ENCODE measurements at regions not wholly inside any gene's neighbourhood (a gene's known extent, or its start where the extent isn't known, plus 50 kb on each side); places are given as distances from the start of the nearest gene placed in this dataset.
"Not testable (repeated sequence)": the region's sequence is repeated elsewhere in the genome, so short reads cannot be mapped to it uniquely, and the experiment has no call there.

- Histone ChIP-seq H3K4me3 (replicated peaks; ENCODE audit: insufficient read depth, low read length) (no peak overlapping the region), H3K27ac (replicated peaks) (no peak overlapping the region), H3K27me3 (ENCODE audit: insufficient read depth, poor library complexity, severe bottlenecking) (no peaks in the 10 kb centered on the region)
- DNase-seq (ENCODE audit: low read depth in 1 of 2, low spot score in 1 of 2): no peak
- TF ChIP-seq, protein P1, sequence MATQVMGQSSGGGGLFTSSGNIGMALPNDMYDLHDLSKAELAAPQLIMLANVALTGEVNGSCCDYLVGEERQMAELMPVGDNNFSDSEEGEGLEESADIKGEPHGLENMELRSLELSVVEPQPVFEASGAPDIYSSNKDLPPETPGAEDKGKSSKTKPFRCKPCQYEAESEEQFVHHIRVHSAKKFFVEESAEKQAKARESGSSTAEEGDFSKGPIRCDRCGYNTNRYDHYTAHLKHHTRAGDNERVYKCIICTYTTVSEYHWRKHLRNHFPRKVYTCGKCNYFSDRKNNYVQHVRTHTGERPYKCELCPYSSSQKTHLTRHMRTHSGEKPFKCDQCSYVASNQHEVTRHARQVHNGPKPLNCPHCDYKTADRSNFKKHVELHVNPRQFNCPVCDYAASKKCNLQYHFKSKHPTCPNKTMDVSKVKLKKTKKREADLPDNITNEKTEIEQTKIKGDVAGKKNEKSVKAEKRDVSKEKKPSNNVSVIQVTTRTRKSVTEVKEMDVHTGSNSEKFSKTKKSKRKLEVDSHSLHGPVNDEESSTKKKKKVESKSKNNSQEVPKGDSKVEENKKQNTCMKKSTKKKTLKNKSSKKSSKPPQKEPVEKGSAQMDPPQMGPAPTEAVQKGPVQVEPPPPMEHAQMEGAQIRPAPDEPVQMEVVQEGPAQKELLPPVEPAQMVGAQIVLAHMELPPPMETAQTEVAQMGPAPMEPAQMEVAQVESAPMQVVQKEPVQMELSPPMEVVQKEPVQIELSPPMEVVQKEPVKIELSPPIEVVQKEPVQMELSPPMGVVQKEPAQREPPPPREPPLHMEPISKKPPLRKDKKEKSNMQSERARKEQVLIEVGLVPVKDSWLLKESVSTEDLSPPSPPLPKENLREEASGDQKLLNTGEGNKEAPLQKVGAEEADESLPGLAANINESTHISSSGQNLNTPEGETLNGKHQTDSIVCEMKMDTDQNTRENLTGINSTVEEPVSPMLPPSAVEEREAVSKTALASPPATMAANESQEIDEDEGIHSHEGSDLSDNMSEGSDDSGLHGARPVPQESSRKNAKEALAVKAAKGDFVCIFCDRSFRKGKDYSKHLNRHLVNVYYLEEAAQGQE (IDR thresholded peaks at IDR 0.05; ENCODE audit: insufficient replicate concordance, low read depth): no peak
- TF ChIP-seq POLR2AphosphoS5 (IDR thresholded peaks at IDR 0.05; ENCODE audit: low read depth) (no peak), SPI1 (IDR thresholded peaks at IDR 0.05; ENCODE audit: borderline replicate concordance, low read depth) (no peak), GABPA (IDR thresholded peaks at IDR 0.05; ENCODE audit: low read depth) (no peak)
- TF ChIP-seq, protein P2, sequence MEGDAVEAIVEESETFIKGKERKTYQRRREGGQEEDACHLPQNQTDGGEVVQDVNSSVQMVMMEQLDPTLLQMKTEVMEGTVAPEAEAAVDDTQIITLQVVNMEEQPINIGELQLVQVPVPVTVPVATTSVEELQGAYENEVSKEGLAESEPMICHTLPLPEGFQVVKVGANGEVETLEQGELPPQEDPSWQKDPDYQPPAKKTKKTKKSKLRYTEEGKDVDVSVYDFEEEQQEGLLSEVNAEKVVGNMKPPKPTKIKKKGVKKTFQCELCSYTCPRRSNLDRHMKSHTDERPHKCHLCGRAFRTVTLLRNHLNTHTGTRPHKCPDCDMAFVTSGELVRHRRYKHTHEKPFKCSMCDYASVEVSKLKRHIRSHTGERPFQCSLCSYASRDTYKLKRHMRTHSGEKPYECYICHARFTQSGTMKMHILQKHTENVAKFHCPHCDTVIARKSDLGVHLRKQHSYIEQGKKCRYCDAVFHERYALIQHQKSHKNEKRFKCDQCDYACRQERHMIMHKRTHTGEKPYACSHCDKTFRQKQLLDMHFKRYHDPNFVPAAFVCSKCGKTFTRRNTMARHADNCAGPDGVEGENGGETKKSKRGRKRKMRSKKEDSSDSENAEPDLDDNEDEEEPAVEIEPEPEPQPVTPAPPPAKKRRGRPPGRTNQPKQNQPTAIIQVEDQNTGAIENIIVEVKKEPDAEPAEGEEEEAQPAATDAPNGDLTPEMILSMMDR (IDR thresholded peaks at IDR 0.05; ENCODE audit: insufficient read depth, low read length): no peak
These were observed 306.5 kb upstream of the RPS23 start for GRCh38 chr5:82584631-82585030.

DNA sequence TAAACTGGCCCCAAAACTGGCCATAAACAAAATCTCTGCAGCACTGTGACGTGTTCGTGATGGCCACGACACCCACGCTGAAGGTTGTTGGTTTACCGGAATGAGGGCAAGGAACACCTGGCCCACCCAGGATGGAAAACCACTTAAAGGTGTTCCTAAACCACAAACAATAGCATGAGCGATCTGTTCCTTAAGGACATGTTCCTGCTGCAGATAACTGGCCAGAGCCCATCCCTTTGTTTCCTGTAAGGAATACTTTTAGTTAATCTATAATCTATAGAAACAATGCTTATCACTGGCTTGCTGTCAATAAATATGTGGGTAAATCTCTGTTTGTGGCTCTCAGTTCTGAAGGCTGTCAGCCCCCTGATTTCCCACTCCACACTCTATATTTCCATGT lies 305.2 kb upstream of the RPS23 start:
- not testable (repeated sequence) for DNase-seq (ENCODE audit: low read depth in 1 of 2, low spot score in 1 of 2); H3K27ac ChIP-seq (replicated peaks)

GRCh38 chr5:82564963-82565362 lies 286.8 kb upstream of the RPS23 start:
- no peak overlapping the region for H3K4me3 ChIP-seq (replicated peaks; ENCODE audit: insufficient read depth, low read length)
- no peak overlapping the region for H3K27ac ChIP-seq (replicated peaks)
- no peak for DNase-seq (ENCODE audit: low read depth in 1 of 2, low spot score in 1 of 2)
- TF ChIP-seq, protein P1 (IDR thresholded peaks at IDR 0.05; ENCODE audit: insufficient replicate concordance, low read depth): no peak
- TF ChIP-seq, protein P2 (IDR thresholded peaks at IDR 0.05; ENCODE audit: insufficient read depth, low read length): no peak
- no peak for TF ChIP-seq GABPA (IDR thresholded peaks at IDR 0.05; ENCODE audit: low read depth)
- TF ChIP-seq SPI1 (IDR thresholded peaks at IDR 0.05; ENCODE audit: borderline replicate concordance, low read depth): no peak
- no peak for TF ChIP-seq POLR2AphosphoS5 (IDR thresholded peaks at IDR 0.05; ENCODE audit: low read depth)
- no peaks in the 10 kb centered on the region for H3K27me3 ChIP-seq (ENCODE audit: insufficient read depth, poor library complexity, severe bottlenecking)

More for the DNA sequence above, 305.2 kb upstream of the RPS23 start:
- H3K27me3 ChIP-seq (ENCODE audit: insufficient read depth, poor library complexity, severe bottlenecking); H3K4me3 ChIP-seq (replicated peaks; ENCODE audit: insufficient read depth, low read length): not testable (repeated sequence)

- Histone ChIP-seq H3K27ac (replicated peaks) (no peak overlapping the region), H3K4me3 (replicated peaks; ENCODE audit: insufficient read depth, low read length) (no peak overlapping the region), H3K27me3 (ENCODE audit: insufficient read depth, poor library complexity, severe bottlenecking) (no peaks in the 10 kb centered on the region)
- no peak for DNase-seq (ENCODE audit: low read depth in 1 of 2, low spot score in 1 of 2)
- TF ChIP-seq, protein P2 (IDR thresholded peaks at IDR 0.05; ENCODE audit: insufficient read depth, low read length): no peak
- no peak for TF ChIP-seq POLR2AphosphoS5 (IDR thresholded peaks at IDR 0.05; ENCODE audit: low read depth)
- no peak for TF ChIP-seq SPI1 (IDR thresholded peaks at IDR 0.05; ENCODE audit: borderline replicate concordance, low read depth)
- TF ChIP-seq, protein P1 (IDR thresholded peaks at IDR 0.05; ENCODE audit: insufficient replicate concordance, low read depth): no peak
- TF ChIP-seq GABPA (IDR thresholded peaks at IDR 0.05; ENCODE audit: low read depth): no peak
These were observed 285.6 kb upstream of the RPS23 start for GRCh38 chr5:82563745-82564144.

Data from HL-60 (cell line).